GM10266 (cell line): ENCODE measurements at regions not wholly inside any gene's neighbourhood (a gene's known extent, or its start where the extent isn't known, plus 50 kb on each side); places are given as distances from the start of the nearest gene placed in this dataset.

ENCODE experiments used
- DNase-seq: peaks from one replicate; pipeline ENCODE4 v3.0.0; 2012; ENCODE audit errors: extremely low spot score
- TF ChIP-seq, protein P1 (sequence below): IDR thresholded peaks from 2 replicates; pipeline ENCODE4 v1.5.1; 2012; ENCODE audit warnings: mild to moderate bottlenecking, low read depth; ENCODE audit not compliant: control insufficient read depth, insufficient read depth; ENCODE audit errors: missing control alignments

DNA sequence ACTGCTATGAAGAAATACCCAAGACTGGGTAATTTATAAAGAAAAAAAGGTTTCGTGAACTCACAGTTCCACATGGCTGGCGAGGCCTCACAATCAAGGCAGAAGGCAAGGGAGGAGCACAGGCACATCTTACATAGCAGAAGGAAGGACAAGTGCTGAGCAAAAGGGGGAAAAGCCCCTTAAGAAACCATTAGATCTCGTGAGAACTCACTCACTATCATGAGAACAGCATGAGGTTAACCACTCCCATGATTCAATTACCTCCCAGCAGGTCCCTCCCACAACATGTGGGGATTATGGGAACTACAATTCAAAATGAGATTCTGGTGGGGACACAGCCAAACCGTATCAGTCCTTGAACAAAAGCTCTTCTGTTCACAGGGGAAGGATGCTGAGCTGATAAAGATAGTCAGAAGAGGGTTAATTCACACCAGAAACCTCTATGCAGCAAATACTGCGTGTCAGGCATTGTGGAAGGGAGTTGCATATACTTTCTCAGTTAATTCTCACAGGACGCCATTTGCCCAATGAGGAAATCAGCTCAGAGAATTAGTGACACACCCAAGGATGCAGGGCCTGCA lies 246.2 kb downstream of the FOXO1 start:
- TF ChIP-seq, protein P1, sequence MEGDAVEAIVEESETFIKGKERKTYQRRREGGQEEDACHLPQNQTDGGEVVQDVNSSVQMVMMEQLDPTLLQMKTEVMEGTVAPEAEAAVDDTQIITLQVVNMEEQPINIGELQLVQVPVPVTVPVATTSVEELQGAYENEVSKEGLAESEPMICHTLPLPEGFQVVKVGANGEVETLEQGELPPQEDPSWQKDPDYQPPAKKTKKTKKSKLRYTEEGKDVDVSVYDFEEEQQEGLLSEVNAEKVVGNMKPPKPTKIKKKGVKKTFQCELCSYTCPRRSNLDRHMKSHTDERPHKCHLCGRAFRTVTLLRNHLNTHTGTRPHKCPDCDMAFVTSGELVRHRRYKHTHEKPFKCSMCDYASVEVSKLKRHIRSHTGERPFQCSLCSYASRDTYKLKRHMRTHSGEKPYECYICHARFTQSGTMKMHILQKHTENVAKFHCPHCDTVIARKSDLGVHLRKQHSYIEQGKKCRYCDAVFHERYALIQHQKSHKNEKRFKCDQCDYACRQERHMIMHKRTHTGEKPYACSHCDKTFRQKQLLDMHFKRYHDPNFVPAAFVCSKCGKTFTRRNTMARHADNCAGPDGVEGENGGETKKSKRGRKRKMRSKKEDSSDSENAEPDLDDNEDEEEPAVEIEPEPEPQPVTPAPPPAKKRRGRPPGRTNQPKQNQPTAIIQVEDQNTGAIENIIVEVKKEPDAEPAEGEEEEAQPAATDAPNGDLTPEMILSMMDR, result no peak
- DNase-seq, result no peak

DNA sequence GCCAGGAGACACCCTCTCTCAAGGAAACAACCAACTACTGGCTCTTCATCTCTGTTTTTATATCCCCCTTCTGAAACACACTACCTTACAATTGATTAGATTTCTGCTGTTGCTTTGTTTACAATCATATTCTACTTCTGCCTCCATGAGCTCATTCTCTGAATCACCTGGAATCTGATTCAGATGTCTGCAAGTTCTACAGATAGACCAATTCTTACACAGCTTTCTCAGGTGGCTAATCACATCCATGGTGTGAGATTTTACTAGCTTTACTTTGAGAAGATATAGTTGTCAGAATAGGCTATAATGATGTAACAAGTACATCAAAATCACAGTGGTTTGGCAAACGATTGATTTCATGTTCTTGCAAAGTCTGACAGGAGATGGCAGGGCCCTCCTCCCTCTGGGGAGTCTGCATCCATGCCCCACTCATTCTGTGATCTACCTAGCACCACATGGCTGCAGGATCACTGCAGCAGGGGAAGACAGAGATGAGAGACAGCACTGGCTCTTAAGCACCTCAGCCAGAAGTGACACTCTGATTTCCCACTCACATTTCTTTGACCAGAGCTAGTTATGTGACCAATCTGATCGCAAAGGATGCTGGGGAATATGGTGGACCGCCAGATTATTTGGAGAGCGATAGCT lies 243.7 kb downstream of the FOXO1 start:
- TF ChIP-seq, protein P1, result no peak
- DNase-seq, result no peak

DNA sequence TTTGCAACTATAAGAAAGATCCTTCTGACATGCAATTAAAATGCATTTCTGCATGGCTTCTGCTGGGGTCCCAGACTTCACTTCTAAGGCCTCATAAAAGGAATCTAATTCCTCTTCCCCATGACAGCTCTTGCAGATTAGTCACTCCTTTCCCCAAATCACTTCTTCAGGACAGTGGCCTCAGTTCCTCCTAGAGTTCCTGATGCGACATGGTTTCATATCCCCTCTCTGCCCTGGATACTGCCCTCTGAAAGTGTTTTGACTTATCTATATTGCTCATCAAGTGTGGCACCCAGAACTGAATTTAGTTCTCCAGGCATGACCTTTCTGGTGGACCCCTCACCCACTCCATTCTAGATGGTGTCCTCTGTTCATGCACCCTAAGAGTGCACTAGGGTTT lies 238.1 kb downstream of the FOXO1 start:
- TF ChIP-seq, protein P1, result no peak
- DNase-seq, result no peak

DNA sequence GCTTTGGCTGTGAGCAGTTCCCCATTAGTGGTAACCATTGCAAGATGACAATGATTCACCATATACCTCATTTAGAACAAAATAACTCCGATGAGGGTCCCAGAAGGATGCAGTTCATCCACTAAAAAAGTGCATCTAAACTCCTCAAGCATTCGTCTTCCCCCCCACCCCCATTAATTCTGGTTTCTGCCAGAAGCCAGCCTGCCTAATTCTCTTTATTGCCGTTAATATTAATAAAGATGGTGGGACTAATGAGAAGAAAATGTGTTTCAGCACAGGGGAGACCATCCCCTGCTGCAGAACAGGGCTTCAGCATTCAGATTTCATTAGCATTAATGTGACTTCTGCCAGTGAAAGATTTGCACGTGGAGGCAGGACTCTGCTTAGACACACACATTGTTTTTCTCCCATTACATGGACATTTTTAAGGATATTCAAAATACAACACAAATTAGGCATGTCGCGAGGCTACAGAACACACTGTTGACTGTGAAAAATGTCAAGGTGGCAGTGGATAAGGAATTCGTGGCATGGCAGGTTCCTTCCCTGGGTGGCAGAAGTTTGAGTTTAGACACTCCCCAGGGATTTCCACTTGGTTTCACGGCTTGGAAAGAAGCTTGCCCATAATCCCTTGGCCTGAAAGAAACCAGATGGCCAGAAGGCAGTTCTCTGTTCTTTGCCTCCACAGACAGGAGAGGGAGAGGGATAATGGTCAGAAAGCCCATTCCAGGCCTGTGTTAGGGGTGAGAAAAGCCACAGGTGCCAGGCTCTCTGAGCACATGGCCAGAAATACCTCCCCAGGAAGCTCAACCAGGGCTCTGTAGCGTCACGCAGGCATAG lies 236.5 kb downstream of the FOXO1 start:
- DNase-seq, result no peak
- TF ChIP-seq, protein P1, result no peak

DNA sequence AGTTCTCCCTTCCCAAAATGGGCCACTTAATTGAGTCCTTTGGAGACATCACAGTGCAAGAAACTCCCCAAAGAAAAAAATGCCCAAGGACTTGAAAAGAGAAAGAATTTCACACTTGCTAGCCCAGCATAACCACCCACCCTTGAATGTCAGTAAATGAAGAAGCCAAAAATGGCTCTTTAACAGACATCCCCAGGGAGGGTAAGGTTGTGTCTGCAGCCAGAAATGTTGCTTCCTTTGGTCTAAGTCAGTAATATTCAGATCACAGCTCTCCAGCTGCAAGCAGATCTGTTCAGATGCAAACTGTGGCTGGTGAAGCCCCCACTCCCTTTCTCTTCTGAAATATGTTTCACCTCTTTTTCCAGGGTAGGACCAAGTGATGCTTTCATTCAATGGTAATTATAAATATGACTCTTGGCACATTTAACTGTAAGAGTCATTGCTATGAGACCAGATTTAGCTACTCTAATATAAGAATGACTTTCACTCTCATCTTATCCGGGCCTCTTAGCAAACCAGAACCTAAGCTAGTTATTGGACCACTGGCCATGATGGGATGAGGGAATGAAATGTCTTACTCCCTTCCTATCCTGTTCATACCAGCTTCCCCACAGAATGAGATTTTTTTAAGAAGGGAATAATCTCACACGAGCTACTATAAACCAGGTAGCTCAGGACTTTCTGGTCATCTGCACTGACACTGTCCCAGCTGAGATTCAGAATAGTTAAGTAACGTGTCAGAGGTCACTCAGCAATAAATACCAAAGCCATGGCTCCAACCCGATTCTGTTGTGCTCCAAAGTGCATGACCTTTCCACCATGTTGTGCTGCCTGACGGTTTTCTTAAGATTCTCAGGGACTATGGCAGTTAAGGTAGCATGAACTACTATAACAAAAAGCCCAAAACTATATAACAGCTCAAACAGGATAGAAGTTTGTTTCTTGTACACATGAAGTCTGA lies 234.1 kb downstream of the FOXO1 start:
- TF ChIP-seq, protein P1, result no peak
- DNase-seq, result peak; percentile 46

DNA sequence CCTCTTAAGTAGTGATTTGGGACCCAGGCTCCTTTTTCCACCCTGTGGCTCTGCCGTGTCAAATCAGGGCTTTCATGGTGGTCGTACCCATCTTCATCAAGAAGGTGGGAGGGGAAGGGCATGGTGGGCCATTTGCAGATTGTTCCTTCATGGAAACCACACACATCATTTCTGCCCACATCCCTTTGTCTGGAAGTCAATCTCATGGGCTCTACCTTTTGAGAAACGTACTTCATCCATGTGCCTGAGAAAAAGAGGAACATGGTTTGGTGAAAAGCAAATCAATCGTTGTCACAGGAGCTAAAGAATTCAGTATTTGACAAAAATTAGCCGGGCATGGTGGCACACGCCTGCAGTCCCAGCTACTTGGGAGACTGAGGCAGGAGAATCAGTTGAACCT lies 233.4 kb downstream of the FOXO1 start:
- TF ChIP-seq, protein P1, result no peak
- DNase-seq, result no peak
